HG03196 (cell line): ENCODE measurements at regions not wholly inside any gene's neighbourhood (a gene's known extent, or its start where the extent isn't known, plus 50 kb on each side); places are given as distances from the start of the nearest gene placed in this dataset.

Source experiments
- ATAC-seq: cut with Tn5 transposase; IDR thresholded peaks from one replicate; pipeline ENCODE4 v1.9.1; 2021; ENCODE audit not compliant: unreplicated experiment

DNA sequence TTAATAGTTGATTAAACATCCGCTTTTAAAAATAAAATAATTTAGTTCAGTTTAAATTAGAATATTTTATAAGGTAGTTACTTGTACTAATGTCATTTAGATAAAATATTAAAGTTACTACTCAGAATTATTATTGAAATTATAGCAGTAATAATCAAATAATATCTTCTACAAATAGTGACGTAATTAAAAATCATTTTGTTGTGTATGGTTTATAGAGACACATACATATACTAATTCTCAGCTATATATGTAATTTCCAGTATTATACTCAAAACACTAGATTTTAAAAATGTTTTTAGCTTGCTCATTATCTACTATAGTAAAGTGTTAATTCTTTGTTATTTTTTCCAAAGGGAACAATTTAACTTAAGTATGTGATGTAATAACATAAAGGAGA lies 435.2 kb upstream of the MANEA start:
- no peak for ATAC-seq

GRCh38 chr6:95142661-95143335 lies 434.5 kb upstream of the MANEA start:
- ATAC-seq: no peak

GRCh38 chr6:95143408-95144180 lies 433.7 kb upstream of the MANEA start:
- ATAC-seq: no peak

DNA sequence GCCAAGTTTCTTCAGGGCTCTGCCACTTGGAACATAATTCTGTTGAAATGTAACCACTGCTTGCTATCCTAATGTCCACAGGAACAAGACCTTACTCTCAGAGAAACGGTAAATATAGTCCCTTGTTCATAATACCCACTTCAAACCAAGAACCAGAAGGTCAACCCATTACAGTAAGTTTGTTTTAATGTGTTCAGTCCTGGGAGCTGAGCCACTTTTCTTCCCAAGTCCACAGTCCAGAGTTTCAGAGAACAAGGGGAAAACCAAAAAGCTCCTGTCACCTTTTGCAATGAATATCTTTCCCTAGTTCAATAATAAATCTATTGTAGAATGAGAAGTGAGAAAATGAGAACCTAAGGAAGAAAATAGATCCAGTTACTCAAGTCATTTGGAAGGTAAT lies 431.9 kb upstream of the MANEA start:
- no peak for ATAC-seq

DNA sequence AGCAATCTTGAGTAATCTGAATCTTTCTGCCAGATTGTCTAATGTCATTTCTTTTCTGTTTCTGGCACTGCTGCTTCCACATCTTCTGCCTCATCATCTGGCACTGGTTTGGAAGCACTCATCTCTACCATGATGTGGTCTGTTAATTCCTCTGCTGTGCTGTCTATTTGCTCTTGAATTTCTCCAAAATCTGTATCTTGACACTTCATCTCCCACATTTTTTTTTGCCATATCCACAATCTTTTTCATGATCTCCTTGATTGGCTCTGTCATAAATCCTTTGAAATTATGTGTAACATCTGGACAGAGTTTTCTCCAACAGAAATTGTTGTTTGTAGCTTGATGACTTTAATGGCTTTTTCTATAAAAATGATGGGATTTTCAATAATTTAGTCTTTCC lies 417.8 kb upstream of the MANEA start:
- no peak for ATAC-seq

- no peak for ATAC-seq
Observed at GRCh38 chr6:95169775-95170174, 407.6 kb upstream of the MANEA start.

- ATAC-seq: no peak
Observed at GRCh38 chr6:95175927-95176675, 401.2 kb upstream of the MANEA start.

GRCh38 chr6:95185874-95186273 lies 391.5 kb upstream of the MANEA start:
- no peak for ATAC-seq

DNA sequence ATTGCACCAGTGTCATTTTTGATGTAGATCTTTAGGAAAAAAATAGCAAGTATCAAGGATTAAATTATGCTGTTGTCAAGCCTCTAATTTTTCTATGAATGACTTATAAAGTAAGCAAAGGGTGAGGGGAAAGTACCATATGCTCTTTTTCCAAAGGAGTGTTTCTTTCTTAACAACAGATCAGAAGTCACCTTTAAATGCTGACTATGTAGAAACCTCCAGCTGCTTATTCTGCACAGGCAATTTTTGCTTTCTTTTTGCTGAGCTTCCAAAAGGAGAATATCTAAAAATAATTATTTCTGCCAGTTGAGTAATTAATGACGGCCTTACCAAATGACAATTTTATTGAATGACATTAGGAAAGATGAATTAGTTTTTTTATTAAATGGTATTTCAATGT lies 390.6 kb upstream of the MANEA start:
- ATAC-seq: no peak

- ATAC-seq: no peak
Observed at GRCh38 chr6:95197590-95197989, 379.7 kb upstream of the MANEA start.

DNA sequence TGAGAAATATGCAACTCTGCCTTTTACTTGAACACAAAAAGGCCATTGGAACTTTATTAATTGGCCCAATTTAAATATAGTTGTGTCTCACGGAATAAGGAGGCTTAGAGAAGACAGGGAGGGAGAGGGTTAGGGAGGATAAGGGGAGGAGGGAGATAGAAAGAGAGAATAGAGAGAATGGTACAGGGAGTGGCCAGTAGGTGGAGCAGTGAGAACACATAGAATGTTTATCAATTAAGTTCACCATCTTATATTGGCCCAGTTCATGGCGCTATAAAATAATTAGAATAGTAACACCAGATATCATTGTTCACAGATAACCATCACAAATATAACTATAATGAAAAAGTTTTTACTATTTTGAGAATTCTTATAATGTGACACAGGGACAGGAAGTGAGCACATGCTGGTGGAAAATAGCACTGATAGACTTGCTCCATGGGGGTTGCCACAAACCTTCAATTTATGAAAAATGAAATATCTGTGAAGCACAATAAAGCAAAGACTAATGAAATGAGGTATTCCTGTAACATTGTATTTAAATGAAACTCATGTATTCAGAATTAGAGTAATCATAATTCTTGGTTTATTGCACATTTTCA lies 374.1 kb upstream of the MANEA start:
- ATAC-seq: peak; percentile 82

GRCh38 chr6:95204178-95204577 lies 373.2 kb upstream of the MANEA start:
- no peak for ATAC-seq

- no peak for ATAC-seq
Observed at GRCh38 chr6:95208621-95209020, 368.7 kb upstream of the MANEA start.

- ATAC-seq: no peak
Observed at GRCh38 chr6:95209074-95209473, 368.3 kb upstream of the MANEA start.

DNA sequence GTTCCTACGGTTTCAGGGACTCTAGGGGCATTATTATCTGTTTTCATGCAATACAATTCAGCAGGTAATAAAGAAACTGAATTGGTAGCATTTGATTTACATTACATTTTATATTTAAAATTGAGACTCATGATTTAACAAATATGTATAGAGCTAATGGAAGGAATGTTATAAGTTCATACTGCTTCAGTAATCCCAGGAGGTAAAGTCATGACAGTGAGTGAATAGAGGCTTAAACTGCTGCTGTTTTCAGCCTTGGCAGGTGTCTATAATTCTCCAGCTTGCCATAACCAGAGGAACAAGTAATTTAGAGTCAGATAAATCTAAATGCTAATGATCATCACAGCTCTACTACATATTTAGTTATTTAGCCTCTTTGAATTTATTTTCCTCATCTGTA lies 360.8 kb upstream of the MANEA start:
- no peak for ATAC-seq

DNA sequence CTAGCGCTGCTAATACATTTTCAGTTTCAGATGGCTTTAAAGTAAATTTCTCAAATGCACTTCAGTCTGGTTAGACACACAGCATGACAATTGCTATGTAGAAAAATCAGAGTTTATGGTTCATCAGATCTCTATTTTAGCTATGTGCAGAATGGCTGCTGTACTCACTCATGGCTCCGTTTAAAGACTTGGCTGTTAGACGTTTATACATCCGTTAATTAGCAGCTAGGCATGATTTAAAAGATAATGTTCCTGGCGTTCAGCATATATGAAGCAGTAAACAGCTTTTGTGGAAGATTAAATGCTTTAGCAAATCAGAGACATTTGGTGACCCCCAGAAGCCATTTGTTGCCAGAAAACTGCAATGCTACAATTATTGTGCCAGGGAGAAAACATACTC lies 350.0 kb upstream of the MANEA start:
- no peak for ATAC-seq

DNA sequence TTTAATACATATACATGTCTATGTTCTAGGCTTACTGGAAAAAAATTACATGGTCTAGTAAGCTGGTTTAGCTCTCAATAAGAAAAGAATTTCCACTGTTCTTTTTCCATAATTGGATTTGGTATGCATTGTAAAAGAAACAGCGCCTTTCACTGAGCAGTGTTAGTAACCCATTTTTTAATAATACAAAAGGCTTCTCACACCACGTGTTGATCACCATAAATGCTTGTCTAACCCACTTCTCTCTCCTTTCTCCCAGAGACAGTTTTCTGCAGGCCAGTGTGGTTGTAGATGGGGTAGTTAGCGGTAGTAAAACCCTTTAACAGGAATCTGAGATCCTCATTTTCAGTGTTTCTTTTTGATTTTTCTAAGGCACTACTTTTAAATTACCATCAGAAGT lies 348.7 kb upstream of the MANEA start:
- no peak for ATAC-seq

DNA sequence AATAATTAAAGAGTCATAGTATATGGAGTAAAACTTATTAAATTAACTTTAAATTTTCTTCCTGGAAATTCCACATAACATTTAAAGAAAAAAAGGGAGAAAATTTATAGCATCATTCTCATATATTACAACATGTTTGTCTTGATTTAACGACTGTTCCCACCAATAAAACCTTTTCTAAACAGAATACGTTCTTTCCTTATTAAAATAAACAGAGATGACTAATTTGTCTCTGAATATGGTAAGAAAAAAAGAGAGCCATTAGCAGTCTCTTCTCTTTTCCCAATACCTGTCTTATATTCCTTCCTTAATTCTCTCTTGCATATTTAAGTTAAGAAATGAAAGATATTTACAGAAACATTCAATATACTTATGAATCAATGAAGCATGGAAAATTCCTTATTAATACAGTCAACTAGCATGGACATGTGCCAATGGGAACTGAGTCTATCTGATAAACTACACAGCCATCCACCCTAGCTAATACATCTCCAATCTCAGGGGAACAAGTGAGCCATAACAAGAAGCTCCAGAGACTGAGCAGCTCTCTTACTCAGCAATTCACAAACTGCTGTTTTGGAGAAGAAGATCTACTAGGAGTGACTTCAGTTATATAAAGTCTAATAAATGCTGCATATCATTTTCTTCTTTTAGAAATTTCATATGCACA lies 347.1 kb upstream of the MANEA start:
- no peak for ATAC-seq

- no peak for ATAC-seq
Observed at GRCh38 chr6:95231416-95231815, 345.9 kb upstream of the MANEA start.

DNA sequence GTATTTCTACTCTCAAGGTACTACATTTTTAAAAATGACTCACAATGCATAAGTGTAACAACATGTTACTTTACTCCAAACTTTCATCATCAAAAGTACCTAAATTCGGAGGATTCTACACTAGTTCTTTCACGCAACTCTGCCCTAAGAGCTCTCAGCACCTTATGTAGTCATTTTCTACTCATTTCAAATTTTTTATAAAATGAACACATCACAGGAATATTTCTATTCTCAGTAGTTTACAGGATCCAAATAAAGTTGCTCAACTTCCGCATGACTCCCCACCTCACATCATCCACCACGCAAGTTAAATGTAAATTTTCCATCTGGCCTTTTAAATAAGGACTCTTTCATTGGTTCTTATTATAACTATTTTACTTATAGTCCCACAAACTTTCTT lies 344.9 kb upstream of the MANEA start:
- ATAC-seq: no peak

- no peak for ATAC-seq
Observed at GRCh38 chr6:95233879-95234278, 343.5 kb upstream of the MANEA start.
